SK-N-SH (cell line): ENCODE measurements at regions not wholly inside any gene's neighbourhood (a gene's known extent, or its start where the extent isn't known, plus 50 kb on each side); places are given as distances from the start of the nearest gene placed in this dataset.

ENCODE experiments used
- CTCF ChIA-PET: fragments of 300-600, 350-600 bp; formaldehyde crosslinking; extraction: SDS; loops from one replicate; lab custom pipeline; 2021; lab: Yijun Ruan, JAX
- POLR2A ChIA-PET: fragments of 350-600 bp; sonication (Branson Sonifier 250); formaldehyde crosslinking; extraction: SDS; loops from one replicate; lab custom pipeline; 2020; ENCODE audit warnings: antibody characterized with exemption, inconsistent platforms; lab: Yijun Ruan, JAX
- DNase-seq: peaks from one replicate; pipeline ENCODE4 v3.0.0; 2012
- H2AFZ ChIP-seq: fragments of 200-600 bp; sonication (generic); 2 replicates; pipeline ENCODE4 v1.8.1; 2016; ENCODE audit warnings: antibody characterized with exemption, mild to moderate bottlenecking, low read depth
- H3F3A ChIP-seq: fragments of 200-600 bp; sonication (generic); replicated peaks from 2 replicates; pipeline ENCODE3; 2016; ENCODE audit warnings: antibody characterized with exemption, mild to moderate bottlenecking; ENCODE audit not compliant: insufficient read depth
- H3K27ac ChIP-seq, 2 experiments: fragments of 200-500 bp in 1 of 2; fragments of 200-600 bp in 1 of 2; sonication (Bioruptor generic) in 1 of 2; sonication (generic), shearing (Covaris generic) in 1 of 2; 2 replicates each; pipeline versions ENCODE4 v1.5.1 to v1.6.1; 2014 to 2016; ENCODE audit warnings: low read depth in 2 of 2, inconsistent platforms in 1 of 2, low read length in 1 of 2, mild to moderate bottlenecking in 1 of 2, mixed read lengths in 1 of 2
- H3K27me3 ChIP-seq: fragments of 200-600 bp; sonication (generic), shearing (Covaris generic); 2 replicates; pipeline ENCODE4 v1.6.1; 2016; ENCODE audit warnings: mixed run types; ENCODE audit not compliant: insufficient read depth
- H3K36me3 ChIP-seq, 2 experiments: fragments of 200-500 bp in 1 of 2; fragments of 200-600 bp in 1 of 2; sonication (Bioruptor generic) in 1 of 2; sonication (generic) in 1 of 2; replicated peaks in 1 of 2; 2 replicates each; pipeline versions ENCODE3 to v1.5.1; 2014 to 2016; ENCODE audit warnings: low read length in 1 of 2, mild to moderate bottlenecking in 1 of 2; ENCODE audit not compliant: insufficient read depth in 2 of 2, control insufficient read depth in 1 of 2
- H3K4me1 ChIP-seq, 2 experiments: fragments of 200-500 bp in 1 of 2; fragments of 200-600 bp in 1 of 2; sonication (Bioruptor generic) in 1 of 2; sonication (generic), shearing (Covaris generic) in 1 of 2; 2 replicates each; pipeline versions ENCODE4 v1.5.1 to v1.6.1; 2014 to 2016; ENCODE audit warnings: low read depth in 1 of 2, low read length in 1 of 2, mixed run types in 1 of 2; ENCODE audit not compliant: insufficient read depth in 2 of 2, control insufficient read depth in 1 of 2
- H3K4me2 ChIP-seq: fragments of 200-600 bp; sonication (generic), shearing (Covaris generic); 2 replicates; pipeline ENCODE4 v1.6.1; 2017; ENCODE audit warnings: mixed run types
- H3K4me3 ChIP-seq, 2 experiments: fragments of 200-500 bp in 1 of 2; fragments of 200-600 bp in 1 of 2; sonication (Bioruptor generic) in 1 of 2; sonication (generic), shearing (Covaris generic) in 1 of 2; 2 replicates each; pipeline versions ENCODE4 v1.5.1 to v1.8.1; 2014 to 2016; ENCODE audit warnings: low read depth in 2 of 2, inconsistent platforms in 1 of 2, low read length in 1 of 2, mild to moderate bottlenecking in 1 of 2, mixed read lengths in 1 of 2, moderate library complexity in 1 of 2
- H3K79me2 ChIP-seq: fragments of 200-600 bp; sonication (generic); 2 replicates; pipeline ENCODE4 v1.8.1; 2017; ENCODE audit warnings: mild to moderate bottlenecking; ENCODE audit not compliant: insufficient read depth
- H3K9ac ChIP-seq: fragments of 200-600 bp; sonication (generic); 2 replicates; pipeline ENCODE4 v1.6.1; 2017; ENCODE audit warnings: mixed run types
- H3K9me2 ChIP-seq: fragments of 200-600 bp; sonication (generic); 2 replicates; pipeline ENCODE4 v1.6.1; 2017; ENCODE audit warnings: mixed run types
- H3K9me3 ChIP-seq: fragments of 200-600 bp; sonication (generic); 2 replicates; pipeline ENCODE4 v1.6.1; 2017; ENCODE audit warnings: mixed run types, mild to moderate bottlenecking, moderate library complexity
- H4K20me1 ChIP-seq: fragments of 200-600 bp; sonication (generic); 2 replicates; pipeline ENCODE4 v1.6.1; 2017; ENCODE audit warnings: mild to moderate bottlenecking, mixed run types; ENCODE audit not compliant: insufficient read depth
- CHD2 ChIP-seq: fragments of 150-350 bp; IDR thresholded peaks from 2 replicates; pipeline ENCODE4 v1.6.1; 2018; ENCODE audit warnings: low read length; ENCODE audit not compliant: partially characterized antibody
- EZH2phosphoT487 ChIP-seq: fragments of 200-600 bp; sonication (generic); IDR thresholded peaks from 2 replicates; pipeline ENCODE4 v1.6.1; 2017; ENCODE audit warnings: low read depth, mixed run types, mild to moderate bottlenecking, antibody characterized with exemption, moderate library complexity, borderline replicate concordance
- FOXJ3 ChIP-seq: sonication (generic); formaldehyde crosslinking; IDR thresholded peaks from 2 replicates; pipeline ENCODE4 v1.5.1; 2020; ENCODE audit warnings: mild to moderate bottlenecking, missing genetic modification reagents
- GABPA ChIP-seq: IDR thresholded peaks from 2 replicates; pipeline ENCODE4 v1.4.0; 2012; ENCODE audit warnings: low read depth, mild to moderate bottlenecking
- GATA2 ChIP-seq: sonication (generic); formaldehyde crosslinking; IDR thresholded peaks from 2 replicates; pipeline ENCODE4 v1.5.0; 2020; ENCODE audit warnings: mild to moderate bottlenecking, missing genetic modification reagents
- JUND ChIP-seq: IDR thresholded peaks from 2 replicates; pipeline ENCODE4 v1.4.0; 2012
- NFIC ChIP-seq: IDR thresholded peaks from 2 replicates; pipeline ENCODE4 v1.4.0; 2012; ENCODE audit warnings: borderline replicate concordance
- NRF1 ChIP-seq: IDR thresholded peaks from 2 replicates; pipeline ENCODE4 v1.6.1; 2012; ENCODE audit warnings: low read depth, mild to moderate bottlenecking, low read length
- RCOR1 ChIP-seq: fragments of 150-350 bp; IDR thresholded peaks from 2 replicates; pipeline ENCODE4 v1.6.1; 2017; ENCODE audit warnings: antibody characterized with exemption, low read length
- RFX5 ChIP-seq: IDR thresholded peaks from 2 replicates; pipeline ENCODE4 v1.6.1; 2012; ENCODE audit warnings: mild to moderate bottlenecking, improper control_type of control experiment, low read length
- RXRA ChIP-seq: IDR thresholded peaks from 2 replicates; pipeline ENCODE4 v1.4.0; 2012; ENCODE audit warnings: low read depth, mild to moderate bottlenecking, borderline replicate concordance
- TCF12 ChIP-seq: IDR thresholded peaks from 2 replicates; pipeline ENCODE4 v1.4.0; 2012
- TEAD4 ChIP-seq: IDR thresholded peaks from 2 replicates; pipeline ENCODE4 v1.4.0; 2012; ENCODE audit warnings: mild to moderate bottlenecking, borderline replicate concordance; ENCODE audit not compliant: insufficient read depth
- WGBS: methylation state at CpG from one replicate; pipeline ENCODE4 v1.1.6; 2017; ENCODE audit warnings: low lambda C conversion rate; 5-methylcytosine and 5-hydroxymethylcytosine counted together
- TF ChIP-seq, protein P1 (sequence below): IDR thresholded peaks from 2 replicates; pipeline ENCODE4 v1.4.0; 2012; ENCODE audit warnings: low read depth, borderline replicate concordance
- TF ChIP-seq, protein P2 (sequence below): IDR thresholded peaks from 2 replicates; pipeline ENCODE4; 2012
- TF ChIP-seq, protein P3 (sequence below): fragments of 200-600 bp; sonication (generic); IDR thresholded peaks from 2 replicates; pipeline ENCODE4 v1.6.1; 2017; ENCODE audit warnings: antibody characterized with exemption, mild to moderate bottlenecking, moderate library complexity
- TF ChIP-seq, protein P4 (sequence below): fragments of 150-350 bp; IDR thresholded peaks from 2 replicates; pipeline ENCODE4 v1.6.1; 2016; ENCODE audit warnings: mild to moderate bottlenecking, low read depth, low read length
- TF ChIP-seq, protein P5 (sequence below): IDR thresholded peaks from 2 replicates; pipeline ENCODE4 v1.6.1; 2012; ENCODE audit warnings: mild to moderate bottlenecking, low read depth, low read length, moderate library complexity

DNA sequence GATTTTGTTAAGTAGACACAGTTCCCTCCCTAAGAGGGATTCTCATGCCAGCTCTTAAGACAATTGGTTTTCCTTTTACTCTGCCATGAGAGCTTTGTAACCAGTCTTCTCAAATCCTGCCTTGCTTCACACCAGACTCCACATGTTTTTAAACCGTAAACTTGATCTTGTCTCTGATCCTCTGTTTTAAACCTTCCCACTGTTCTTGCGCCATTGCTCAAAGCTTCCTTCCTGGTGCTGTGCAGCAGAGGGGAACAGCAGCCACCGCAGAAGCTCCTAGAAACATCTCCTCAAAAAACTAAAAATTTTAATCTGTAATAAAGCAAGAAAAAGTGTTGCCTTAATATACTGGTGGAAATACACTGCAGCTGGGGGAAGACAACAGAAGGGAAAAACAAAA is 154.5 kb upstream of the SATB1 start (continued):
- no peak for TF ChIP-seq RXRA
- TF ChIP-seq, protein P1, sequence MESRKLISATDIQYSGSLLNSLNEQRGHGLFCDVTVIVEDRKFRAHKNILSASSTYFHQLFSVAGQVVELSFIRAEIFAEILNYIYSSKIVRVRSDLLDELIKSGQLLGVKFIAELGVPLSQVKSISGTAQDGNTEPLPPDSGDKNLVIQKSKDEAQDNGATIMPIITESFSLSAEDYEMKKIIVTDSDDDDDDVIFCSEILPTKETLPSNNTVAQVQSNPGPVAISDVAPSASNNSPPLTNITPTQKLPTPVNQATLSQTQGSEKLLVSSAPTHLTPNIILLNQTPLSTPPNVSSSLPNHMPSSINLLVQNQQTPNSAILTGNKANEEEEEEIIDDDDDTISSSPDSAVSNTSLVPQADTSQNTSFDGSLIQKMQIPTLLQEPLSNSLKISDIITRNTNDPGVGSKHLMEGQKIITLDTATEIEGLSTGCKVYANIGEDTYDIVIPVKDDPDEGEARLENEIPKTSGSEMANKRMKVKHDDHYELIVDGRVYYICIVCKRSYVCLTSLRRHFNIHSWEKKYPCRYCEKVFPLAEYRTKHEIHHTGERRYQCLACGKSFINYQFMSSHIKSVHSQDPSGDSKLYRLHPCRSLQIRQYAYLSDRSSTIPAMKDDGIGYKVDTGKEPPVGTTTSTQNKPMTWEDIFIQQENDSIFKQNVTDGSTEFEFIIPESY = no peak
- TF ChIP-seq RCOR1 = no peak
- no peak for TF ChIP-seq TEAD4
- no peak for TF ChIP-seq JUND
- TF ChIP-seq, all 33 proteins: peak for 0

DNA sequence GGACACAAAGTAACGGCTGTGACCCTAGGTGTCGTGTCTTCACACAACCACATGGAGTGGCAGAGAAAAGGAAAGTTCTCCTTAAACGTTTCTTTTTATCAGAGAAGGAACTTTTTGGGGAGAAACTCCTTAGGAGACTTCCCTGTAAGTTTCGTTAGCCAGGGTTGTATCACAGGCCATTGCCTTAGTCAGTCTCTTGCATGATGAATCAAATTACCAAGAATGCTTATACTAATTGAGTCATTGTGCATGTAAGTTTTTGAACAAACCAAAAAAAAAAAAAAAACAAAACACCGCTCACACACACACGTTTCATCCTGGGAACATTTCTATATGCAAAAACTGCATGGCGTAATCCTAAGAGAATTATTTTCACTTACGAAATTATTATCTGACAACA is 150.4 kb upstream of the SATB1 start:
- H3K79me2 ChIP-seq = no peaks in the 10 kb centered on the region
- no peaks in the 10 kb centered on the region for H3K9me3 ChIP-seq
- TF ChIP-seq GATA2 (CRISPR knock-in tag) = no peak
- TF ChIP-seq, protein P2, sequence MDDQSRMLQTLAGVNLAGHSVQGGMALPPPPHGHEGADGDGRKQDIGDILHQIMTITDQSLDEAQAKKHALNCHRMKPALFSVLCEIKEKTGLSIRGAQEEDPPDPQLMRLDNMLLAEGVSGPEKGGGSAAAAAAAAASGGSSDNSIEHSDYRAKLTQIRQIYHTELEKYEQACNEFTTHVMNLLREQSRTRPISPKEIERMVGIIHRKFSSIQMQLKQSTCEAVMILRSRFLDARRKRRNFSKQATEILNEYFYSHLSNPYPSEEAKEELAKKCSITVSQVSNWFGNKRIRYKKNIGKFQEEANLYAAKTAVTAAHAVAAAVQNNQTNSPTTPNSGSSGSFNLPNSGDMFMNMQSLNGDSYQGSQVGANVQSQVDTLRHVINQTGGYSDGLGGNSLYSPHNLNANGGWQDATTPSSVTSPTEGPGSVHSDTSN = no peak
- TF ChIP-seq, protein P3, sequence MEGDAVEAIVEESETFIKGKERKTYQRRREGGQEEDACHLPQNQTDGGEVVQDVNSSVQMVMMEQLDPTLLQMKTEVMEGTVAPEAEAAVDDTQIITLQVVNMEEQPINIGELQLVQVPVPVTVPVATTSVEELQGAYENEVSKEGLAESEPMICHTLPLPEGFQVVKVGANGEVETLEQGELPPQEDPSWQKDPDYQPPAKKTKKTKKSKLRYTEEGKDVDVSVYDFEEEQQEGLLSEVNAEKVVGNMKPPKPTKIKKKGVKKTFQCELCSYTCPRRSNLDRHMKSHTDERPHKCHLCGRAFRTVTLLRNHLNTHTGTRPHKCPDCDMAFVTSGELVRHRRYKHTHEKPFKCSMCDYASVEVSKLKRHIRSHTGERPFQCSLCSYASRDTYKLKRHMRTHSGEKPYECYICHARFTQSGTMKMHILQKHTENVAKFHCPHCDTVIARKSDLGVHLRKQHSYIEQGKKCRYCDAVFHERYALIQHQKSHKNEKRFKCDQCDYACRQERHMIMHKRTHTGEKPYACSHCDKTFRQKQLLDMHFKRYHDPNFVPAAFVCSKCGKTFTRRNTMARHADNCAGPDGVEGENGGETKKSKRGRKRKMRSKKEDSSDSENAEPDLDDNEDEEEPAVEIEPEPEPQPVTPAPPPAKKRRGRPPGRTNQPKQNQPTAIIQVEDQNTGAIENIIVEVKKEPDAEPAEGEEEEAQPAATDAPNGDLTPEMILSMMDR = no peak
- no peak for TF ChIP-seq GABPA
- TF ChIP-seq NRF1 = no peak
- no peak for TF ChIP-seq JUND
- TF ChIP-seq TEAD4 = no peak
- TF ChIP-seq RFX5 = no peak
- TF ChIP-seq, protein P4, sequence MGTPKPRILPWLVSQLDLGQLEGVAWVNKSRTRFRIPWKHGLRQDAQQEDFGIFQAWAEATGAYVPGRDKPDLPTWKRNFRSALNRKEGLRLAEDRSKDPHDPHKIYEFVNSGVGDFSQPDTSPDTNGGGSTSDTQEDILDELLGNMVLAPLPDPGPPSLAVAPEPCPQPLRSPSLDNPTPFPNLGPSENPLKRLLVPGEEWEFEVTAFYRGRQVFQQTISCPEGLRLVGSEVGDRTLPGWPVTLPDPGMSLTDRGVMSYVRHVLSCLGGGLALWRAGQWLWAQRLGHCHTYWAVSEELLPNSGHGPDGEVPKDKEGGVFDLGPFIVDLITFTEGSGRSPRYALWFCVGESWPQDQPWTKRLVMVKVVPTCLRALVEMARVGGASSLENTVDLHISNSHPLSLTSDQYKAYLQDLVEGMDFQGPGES = no peak
- no peak for TF ChIP-seq EZH2phosphoT487
- TF ChIP-seq FOXJ3 (CRISPR knock-in tag) = no peak
- TF ChIP-seq, protein P1 = no peak
- no peak for TF ChIP-seq TCF12
- TF ChIP-seq NFIC = no peak
- TF ChIP-seq CHD2 = no peak
- TF ChIP-seq, protein P5, sequence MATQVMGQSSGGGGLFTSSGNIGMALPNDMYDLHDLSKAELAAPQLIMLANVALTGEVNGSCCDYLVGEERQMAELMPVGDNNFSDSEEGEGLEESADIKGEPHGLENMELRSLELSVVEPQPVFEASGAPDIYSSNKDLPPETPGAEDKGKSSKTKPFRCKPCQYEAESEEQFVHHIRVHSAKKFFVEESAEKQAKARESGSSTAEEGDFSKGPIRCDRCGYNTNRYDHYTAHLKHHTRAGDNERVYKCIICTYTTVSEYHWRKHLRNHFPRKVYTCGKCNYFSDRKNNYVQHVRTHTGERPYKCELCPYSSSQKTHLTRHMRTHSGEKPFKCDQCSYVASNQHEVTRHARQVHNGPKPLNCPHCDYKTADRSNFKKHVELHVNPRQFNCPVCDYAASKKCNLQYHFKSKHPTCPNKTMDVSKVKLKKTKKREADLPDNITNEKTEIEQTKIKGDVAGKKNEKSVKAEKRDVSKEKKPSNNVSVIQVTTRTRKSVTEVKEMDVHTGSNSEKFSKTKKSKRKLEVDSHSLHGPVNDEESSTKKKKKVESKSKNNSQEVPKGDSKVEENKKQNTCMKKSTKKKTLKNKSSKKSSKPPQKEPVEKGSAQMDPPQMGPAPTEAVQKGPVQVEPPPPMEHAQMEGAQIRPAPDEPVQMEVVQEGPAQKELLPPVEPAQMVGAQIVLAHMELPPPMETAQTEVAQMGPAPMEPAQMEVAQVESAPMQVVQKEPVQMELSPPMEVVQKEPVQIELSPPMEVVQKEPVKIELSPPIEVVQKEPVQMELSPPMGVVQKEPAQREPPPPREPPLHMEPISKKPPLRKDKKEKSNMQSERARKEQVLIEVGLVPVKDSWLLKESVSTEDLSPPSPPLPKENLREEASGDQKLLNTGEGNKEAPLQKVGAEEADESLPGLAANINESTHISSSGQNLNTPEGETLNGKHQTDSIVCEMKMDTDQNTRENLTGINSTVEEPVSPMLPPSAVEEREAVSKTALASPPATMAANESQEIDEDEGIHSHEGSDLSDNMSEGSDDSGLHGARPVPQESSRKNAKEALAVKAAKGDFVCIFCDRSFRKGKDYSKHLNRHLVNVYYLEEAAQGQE = no peak
- H4K20me1 ChIP-seq = no peaks in the 10 kb centered on the region
- H3K4me2 ChIP-seq = no peak overlapping the region
- H3K27me3 ChIP-seq = no peaks in the 10 kb centered on the region
- H3F3A ChIP-seq = no peaks in the 10 kb centered on the region
- no peaks in the 10 kb centered on the region for H3K36me3 ChIP-seq
- H3K9me2 ChIP-seq = no peaks in the 10 kb centered on the region
- no peaks in the 10 kb centered on the region for H3K4me1 ChIP-seq
- DNase-seq = no peak
- WGBS = 48% methylated on average over 8 of the region's 8 CpGs
- H3K27ac ChIP-seq = no peak overlapping the region
- H3K4me3 ChIP-seq = no peak overlapping the region
- no peak overlapping the region for H3K9ac ChIP-seq
- ChIA-PET CTCF (no interaction called here), POLR2A (no interaction called here)
- no peak overlapping the region for H2AFZ ChIP-seq
